GM23248 (cell line): ENCODE measurements at regions not wholly inside any gene's neighbourhood (a gene's known extent, or its start where the extent isn't known, plus 50 kb on each side); places are given as distances from the start of the nearest gene placed in this dataset.

Experiments used
- DNase-seq: peaks from one replicate; pipeline ENCODE4 v3.0.0-alpha.2; 2015
- H2AFZ ChIP-seq: fragments of 200-600 bp; sonication (generic); 2 replicates; pipeline ENCODE4 v1.6.1; 2016; ENCODE audit warnings: antibody characterized with exemption
- H3F3A ChIP-seq: fragments of 200-600 bp; sonication (generic); 2 replicates; pipeline ENCODE4 v1.6.1; 2016; ENCODE audit warnings: mild to moderate bottlenecking, antibody characterized with exemption, mixed run types; ENCODE audit not compliant: insufficient read depth
- H3K27ac ChIP-seq: fragments of 200-600 bp; sonication (generic); 2 replicates; pipeline ENCODE4 v1.5.1; 2016; ENCODE audit warnings: mild to moderate bottlenecking
- H3K27me3 ChIP-seq: fragments of 200-600 bp; sonication (generic); replicated peaks from 2 replicates; pipeline ENCODE4 v1.6.1; 2016; ENCODE audit warnings: mild to moderate bottlenecking; ENCODE audit not compliant: insufficient read depth
- H3K36me3 ChIP-seq: fragments of 200-600 bp; sonication (generic); 2 replicates; pipeline ENCODE4 v1.6.1; 2016; ENCODE audit warnings: low read depth, mild to moderate bottlenecking
- H3K4me1 ChIP-seq: fragments of 200-600 bp; sonication (generic); 2 replicates; pipeline ENCODE4 v1.6.1; 2016; ENCODE audit warnings: mild to moderate bottlenecking; ENCODE audit not compliant: insufficient read depth
- H3K4me2 ChIP-seq: fragments of 200-600 bp; sonication (generic); one replicate; pipeline ENCODE4 v1.6.1; 2016; ENCODE audit warnings: mild to moderate bottlenecking; ENCODE audit not compliant: unreplicated experiment
- H3K4me3 ChIP-seq: fragments of 200-600 bp; sonication (generic); 2 replicates; pipeline ENCODE4 v1.5.1; 2016; ENCODE audit warnings: mild to moderate bottlenecking
- H3K79me2 ChIP-seq: fragments of 200-600 bp; sonication (generic); 2 replicates; pipeline ENCODE4 v1.6.1; 2016; ENCODE audit warnings: mild to moderate bottlenecking; ENCODE audit not compliant: insufficient read depth
- H3K9ac ChIP-seq: fragments of 200-600 bp; sonication (generic); 2 replicates; pipeline ENCODE4 v1.6.1; 2016; ENCODE audit warnings: mild to moderate bottlenecking
- H3K9me2 ChIP-seq: fragments of 200-600 bp; sonication (generic); 2 replicates; pipeline ENCODE4 v1.6.1; 2016; ENCODE audit warnings: mixed run types, mild to moderate bottlenecking, moderate library complexity; ENCODE audit not compliant: insufficient read depth
- H3K9me3 ChIP-seq: fragments of 200-600 bp; sonication (generic); one replicate; pipeline ENCODE4 v1.6.1; 2017; ENCODE audit warnings: low read depth
- H4K20me1 ChIP-seq: fragments of 200-600 bp; sonication (generic); 2 replicates; pipeline ENCODE4 v1.6.0; 2016; ENCODE audit not compliant: insufficient read depth
- EZH2 ChIP-seq: fragments of 200-600 bp; sonication (generic); IDR thresholded peaks from 2 replicates; pipeline ENCODE4 v1.6.1; 2018; ENCODE audit warnings: antibody characterized with exemption, mild to moderate bottlenecking; ENCODE audit not compliant: insufficient read depth, poor library complexity, severe bottlenecking
- EZH2phosphoT487 ChIP-seq: fragments of 200-600 bp; sonication (generic); IDR thresholded peaks from 2 replicates; pipeline ENCODE4 v1.6.1; 2018; ENCODE audit warnings: antibody characterized with exemption, moderate library complexity, mild to moderate bottlenecking, low read depth; ENCODE audit not compliant: insufficient read depth
- WGBS, 2 experiments: methylation state at CpG; one replicate each; pipeline ENCODE4 v1.1.6; 2015 to 2017; ENCODE audit warnings: low lambda C conversion rate in 2 of 2, low coverage in 1 of 2; ENCODE audit errors: missing lambda C conversion rate in 2 of 2; 5-methylcytosine and 5-hydroxymethylcytosine counted together
- in situ Hi-C: fragments of 300-500 bp; cut with MboI; formaldehyde crosslinking; loops from 2 replicates; pipeline ENCODE4 v1.15.0; 2020

GRCh38 chr4:119746951-119747350 lies 118.3 kb upstream of the PDE5A start:
- in situ Hi-C loops, result no loop called here
- no peak overlapping the region for H2AFZ ChIP-seq
- DNase-seq, result peak; percentile 88
- H3K4me2 ChIP-seq, result peak overlapping the region; percentile 50
- H3K9ac ChIP-seq, result no peak overlapping the region
- no peaks in the 10 kb centered on the region for H3K79me2 ChIP-seq
- TF ChIP-seq EZH2phosphoT487, result no peak
- no peak for TF ChIP-seq EZH2
- H3K27ac ChIP-seq, result peak overlapping the region; percentile 26; the same call in 1 of the 2 replicates
- WGBS, 2 experiments, result 0 to 1% methylated on average over 3 of the region's 3 CpGs
- peaks cover 46% of the 10 kb centered on the region for H3K4me1 ChIP-seq
- H3K36me3 ChIP-seq, result no peaks in the 10 kb centered on the region
- H3K9me3 ChIP-seq, result no peaks in the 10 kb centered on the region
- peak overlapping the region; percentile 9; the same call in 1 of the 2 replicates for H3K4me3 ChIP-seq
- H4K20me1 ChIP-seq, result no peaks in the 10 kb centered on the region
- peaks cover 40% of the 10 kb centered on the region for H3F3A ChIP-seq
- H3K9me2 ChIP-seq, result no peaks in the 10 kb centered on the region
- no peaks in the 10 kb centered on the region for H3K27me3 ChIP-seq

- H3K27me3 ChIP-seq, result no peaks in the 10 kb centered on the region
Measured at GRCh38 chr4:119745351-119745750, 116.7 kb upstream of the PDE5A start.

GRCh38 chr4:119744580-119744979 lies 116.0 kb upstream of the PDE5A start:
- in situ Hi-C loops, result no loop called here
- peak; percentile 56 for DNase-seq
- H2AFZ ChIP-seq, result peak overlapping the region; percentile 36
- no peaks in the 10 kb centered on the region for H3K9me2 ChIP-seq
- H3K79me2 ChIP-seq, result no peaks in the 10 kb centered on the region
- no peak overlapping the region for H3K9ac ChIP-seq
- H3K4me3 ChIP-seq, result no peak overlapping the region
- H3K36me3 ChIP-seq, result no peaks in the 10 kb centered on the region
- no peak overlapping the region for H3K4me2 ChIP-seq
- no peaks in the 10 kb centered on the region for H3K9me3 ChIP-seq
- no peak for TF ChIP-seq EZH2
- TF ChIP-seq EZH2phosphoT487, result no peak
- no peaks in the 10 kb centered on the region for H3K27me3 ChIP-seq
- no peaks in the 10 kb centered on the region for H4K20me1 ChIP-seq
- no peak overlapping the region for H3K27ac ChIP-seq
- peaks cover 16% of the 10 kb centered on the region for H3F3A ChIP-seq
- 28 to 33% methylated on average over 3 of the region's 3 CpGs for WGBS, 2 experiments
- peaks cover 29% of the 10 kb centered on the region for H3K4me1 ChIP-seq

More at GRCh38 chr4:119745351-119745750, 116.7 kb upstream of the PDE5A start:
- Histone ChIP-seq H3F3A (peaks cover 24% of the 10 kb centered on the region), H3K4me1 (peaks cover 36% of the 10 kb centered on the region), H2AFZ (no peak overlapping the region), H3K4me2 (no peak overlapping the region), H3K9me2 (no peaks in the 10 kb centered on the region), H3K79me2 (no peaks in the 10 kb centered on the region), H4K20me1 (no peaks in the 10 kb centered on the region), H3K4me3 (no peak overlapping the region), H3K9ac (no peak overlapping the region), H3K9me3 (no peaks in the 10 kb centered on the region), H3K27ac (no peak overlapping the region), H3K36me3 (no peaks in the 10 kb centered on the region)
- in situ Hi-C loops, result no loop called here
- DNase-seq, result no peak
- TF ChIP-seq EZH2phosphoT487 (no peak), EZH2 (no peak)
- WGBS, 2 experiments, result 54 to 64% methylated on average over 1 of the region's 1 CpG

- peaks cover 9% of the 10 kb centered on the region for H3F3A ChIP-seq
- H4K20me1 ChIP-seq, result no peaks in the 10 kb centered on the region
- no peak for DNase-seq
- H3K36me3 ChIP-seq, result no peaks in the 10 kb centered on the region
- H3K9me2 ChIP-seq, result no peaks in the 10 kb centered on the region
- H3K27me3 ChIP-seq, result no peaks in the 10 kb centered on the region
- no peaks in the 10 kb centered on the region for H3K79me2 ChIP-seq
- peaks cover 22% of the 10 kb centered on the region for H3K4me1 ChIP-seq
- H3K4me2 ChIP-seq, result no peak overlapping the region
- 31 to 38% methylated on average over 2 of the region's 2 CpGs for WGBS, 2 experiments
- no peak overlapping the region for H3K4me3 ChIP-seq
- H2AFZ ChIP-seq, result no peak overlapping the region
- in situ Hi-C loops, result no loop called here
- no peaks in the 10 kb centered on the region for H3K9me3 ChIP-seq
- no peak overlapping the region for H3K27ac ChIP-seq
- H3K9ac ChIP-seq, result no peak overlapping the region
- TF ChIP-seq EZH2, result no peak
- TF ChIP-seq EZH2phosphoT487, result no peak
Measured at GRCh38 chr4:119743644-119744043, 115.0 kb upstream of the PDE5A start.

GRCh38 chr4:119739796-119740195 lies 111.2 kb upstream of the PDE5A start:
- Histone ChIP-seq H3K9ac (no peak overlapping the region), H3K27ac (no peak overlapping the region), H2AFZ (no peak overlapping the region), H3K9me2 (no peaks in the 10 kb centered on the region), H3K36me3 (no peaks in the 10 kb centered on the region), H3K79me2 (no peaks in the 10 kb centered on the region), H3K4me2 (no peak overlapping the region), H3K4me1 (peaks cover 30% of the 10 kb centered on the region), H3K4me3 (no peak overlapping the region), H3K9me3 (no peaks in the 10 kb centered on the region), H4K20me1 (no peaks in the 10 kb centered on the region), H3F3A (peaks cover 23% of the 10 kb centered on the region), H3K27me3 (no peaks in the 10 kb centered on the region)
- 61 to 67% methylated on average over 4 of the region's 4 CpGs for WGBS, 2 experiments
- TF ChIP-seq EZH2phosphoT487, result no peak
- TF ChIP-seq EZH2, result no peak
- DNase-seq, result no peak
- in situ Hi-C loops, result no loop called here
